ENCODE measurements at regions not wholly inside any gene's neighbourhood (a gene's known extent, or its start where the extent isn't known, plus 50 kb on each side); places are given as distances from the start of the nearest gene placed in this dataset.

DNA sequence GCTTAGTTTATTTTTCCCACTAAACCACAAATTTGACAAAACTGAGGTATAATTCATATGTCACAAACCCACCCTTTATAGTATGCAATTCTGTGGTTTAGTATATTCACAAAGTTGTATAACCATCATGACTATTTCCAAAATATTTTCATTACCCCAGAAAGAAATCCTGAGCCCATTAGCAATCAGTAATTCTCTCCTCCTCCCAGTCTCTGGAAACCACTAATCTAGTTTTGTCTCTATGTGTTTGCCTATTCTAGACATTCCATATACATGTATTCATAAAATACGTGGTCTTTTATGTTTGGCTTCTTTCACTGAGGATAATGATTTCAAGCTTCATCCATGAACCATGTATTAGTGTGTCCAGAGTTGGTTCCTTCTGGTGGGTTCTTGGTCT, 267.6 kb downstream of the AEBP2 start:
- 82 to 83% methylated on average over 1 of the region's 1 CpG for WGBS, 2 donors
- H3K4me3 ChIP-seq, result no peak overlapping the region
- peaks cover 0 to 7% (median 3%) of the 10 kb centered on the region in 4 donors for H3K9me3 ChIP-seq
- TF ChIP-seq, protein P1, sequence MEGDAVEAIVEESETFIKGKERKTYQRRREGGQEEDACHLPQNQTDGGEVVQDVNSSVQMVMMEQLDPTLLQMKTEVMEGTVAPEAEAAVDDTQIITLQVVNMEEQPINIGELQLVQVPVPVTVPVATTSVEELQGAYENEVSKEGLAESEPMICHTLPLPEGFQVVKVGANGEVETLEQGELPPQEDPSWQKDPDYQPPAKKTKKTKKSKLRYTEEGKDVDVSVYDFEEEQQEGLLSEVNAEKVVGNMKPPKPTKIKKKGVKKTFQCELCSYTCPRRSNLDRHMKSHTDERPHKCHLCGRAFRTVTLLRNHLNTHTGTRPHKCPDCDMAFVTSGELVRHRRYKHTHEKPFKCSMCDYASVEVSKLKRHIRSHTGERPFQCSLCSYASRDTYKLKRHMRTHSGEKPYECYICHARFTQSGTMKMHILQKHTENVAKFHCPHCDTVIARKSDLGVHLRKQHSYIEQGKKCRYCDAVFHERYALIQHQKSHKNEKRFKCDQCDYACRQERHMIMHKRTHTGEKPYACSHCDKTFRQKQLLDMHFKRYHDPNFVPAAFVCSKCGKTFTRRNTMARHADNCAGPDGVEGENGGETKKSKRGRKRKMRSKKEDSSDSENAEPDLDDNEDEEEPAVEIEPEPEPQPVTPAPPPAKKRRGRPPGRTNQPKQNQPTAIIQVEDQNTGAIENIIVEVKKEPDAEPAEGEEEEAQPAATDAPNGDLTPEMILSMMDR (IDR thresholded peaks at IDR 0.05), result no peak
- TF ChIP-seq POLR2A (IDR thresholded peaks at IDR 0.05) (no peak), POLR2AphosphoS5 (IDR thresholded peaks at IDR 0.05) (no peak), EP300 (IDR thresholded peaks at IDR 0.05) (no peak)
- H3K36me3 ChIP-seq, result no peaks in the 10 kb centered on the region
- no peak overlapping the region for H3K27ac ChIP-seq
- no peak for DNase-seq
- H3K27me3 ChIP-seq, result no peaks in the 10 kb centered on the region
- intact Hi-C loops (cut with DNase I), result no loop called here
- H3K4me1 ChIP-seq, result peaks cover 0 to 25% (median 21%) of the 10 kb centered on the region in 4 donors

DNA sequence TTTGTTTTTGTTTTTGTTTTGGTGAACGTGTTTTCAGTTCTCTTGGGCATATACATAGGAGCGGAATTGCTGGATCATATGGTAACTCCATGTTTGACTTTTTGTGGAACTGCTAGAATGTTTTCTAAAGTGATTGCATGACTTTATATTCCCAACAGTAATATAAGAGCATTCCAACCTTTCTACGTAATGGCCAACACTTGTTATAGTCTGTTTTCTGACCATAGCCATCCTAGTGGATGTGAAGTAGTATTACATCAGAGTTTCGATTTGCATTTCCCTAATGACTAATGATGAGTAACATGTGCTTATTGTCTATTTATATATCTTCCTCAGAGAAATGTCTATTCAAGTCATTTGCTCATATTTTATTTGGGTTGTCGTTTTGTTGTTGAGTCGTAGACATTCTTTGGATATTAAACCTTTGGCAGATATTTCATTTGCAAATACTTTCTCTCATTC, 268.7 kb downstream of the AEBP2 start:
- Histone ChIP-seq H3K9me3 (peaks cover 0 to 6% (median 0%) of the 10 kb centered on the region in 4 donors), H3K4me1 (peaks cover 0 to 31% (median 22%) of the 10 kb centered on the region in 4 donors), H3K27me3 (no peaks in the 10 kb centered on the region), H3K27ac (no peak overlapping the region), H3K36me3 (no peaks in the 10 kb centered on the region), H3K4me3 (no peak overlapping the region)
- TF ChIP-seq POLR2A (IDR thresholded peaks at IDR 0.05), result no peak
- TF ChIP-seq, protein P1 (IDR thresholded peaks at IDR 0.05), result no peak
- no peak for TF ChIP-seq POLR2AphosphoS5 (IDR thresholded peaks at IDR 0.05)
- no peak for TF ChIP-seq EP300 (IDR thresholded peaks at IDR 0.05)
- 75 to 80% methylated on average over 6 of the region's 6 CpGs for WGBS, 2 donors
- intact Hi-C loops (cut with DNase I), result no loop called here
- DNase-seq, result no peak

- H3K27me3 ChIP-seq, result no peaks in the 10 kb centered on the region
- 43 to 63% methylated on average over 2 of the region's 2 CpGs for WGBS, 2 donors
- H3K9me3 ChIP-seq, result peaks cover 0 to 6% (median 0%) of the 10 kb centered on the region in 4 donors
- intact Hi-C loops (cut with DNase I), result no loop called here
- no peak for DNase-seq
- H3K4me3 ChIP-seq, result no peak overlapping the region
- H3K36me3 ChIP-seq, result no peaks in the 10 kb centered on the region
- TF ChIP-seq EP300 (IDR thresholded peaks at IDR 0.05) (no peak), POLR2AphosphoS5 (IDR thresholded peaks at IDR 0.05) (peak in 1 of 4 donors; percentile 17)
- H3K27ac ChIP-seq, result peak overlapping the region; percentile 64 to 82 (median 75)
- peaks cover 0 to 31% (median 22%) of the 10 kb centered on the region in 4 donors for H3K4me1 ChIP-seq
Observed at GRCh38 chr12:19709889-19710288, 270.6 kb downstream of the AEBP2 start.

GRCh38 chr12:19710811-19711793, 271.8 kb downstream of the AEBP2 start:
- H3K27me3 ChIP-seq, result no peaks in the 10 kb centered on the region
- no peak overlapping the region for H3K4me3 ChIP-seq
- WGBS, 2 donors, result 62 to 65% methylated on average over 7 of the region's 7 CpGs
- DNase-seq, result peak; percentile 82
- H3K4me1 ChIP-seq, result peaks cover 0 to 31% (median 22%) of the 10 kb centered on the region in 4 donors
- no peaks in the 10 kb centered on the region for H3K36me3 ChIP-seq
- intact Hi-C loops (cut with DNase I), result no loop called here
- peaks cover 0 to 3% (median 0%) of the 10 kb centered on the region in 4 donors for H3K9me3 ChIP-seq
- peak overlapping the region; percentile 64 to 82 (median 75) for H3K27ac ChIP-seq
- TF ChIP-seq, protein P1 (IDR thresholded peaks at IDR 0.05), result no peak
- TF ChIP-seq EP300 (IDR thresholded peaks at IDR 0.05) (peak in 3 of 4 donors; percentile 42 to 93 (median 74)), POLR2AphosphoS5 (IDR thresholded peaks at IDR 0.05) (peak; percentile 56 to 92 (median 77))

GRCh38 chr12:19712041-19712440, 272.7 kb downstream of the AEBP2 start:
- DNase-seq, result no peak
- TF ChIP-seq EP300 (IDR thresholded peaks at IDR 0.05) (no peak), POLR2AphosphoS5 (IDR thresholded peaks at IDR 0.05) (no peak), POLR2A (IDR thresholded peaks at IDR 0.05) (no peak)
- TF ChIP-seq, protein P1 (IDR thresholded peaks at IDR 0.05), result no peak
- H3K4me1 ChIP-seq, result peaks cover 0 to 31% (median 22%) of the 10 kb centered on the region in 4 donors
- no peaks in the 10 kb centered on the region for H3K36me3 ChIP-seq
- H3K27ac ChIP-seq, result peak overlapping the region; percentile 64 to 82 (median 75)
- 78 to 79% methylated on average over 4 of the region's 4 CpGs for WGBS, 2 donors
- peaks cover 0 to 3% (median 0%) of the 10 kb centered on the region in 4 donors for H3K9me3 ChIP-seq
- H3K27me3 ChIP-seq, result no peaks in the 10 kb centered on the region
- intact Hi-C loops (cut with DNase I), result no loop called here
- no peak overlapping the region for H3K4me3 ChIP-seq

Data from sigmoid colon (tissue), 6 donors.